Lung (tissue), 11 donors: ENCODE measurements at regions not wholly inside any gene's neighbourhood (a gene's known extent, or its start where the extent isn't known, plus 50 kb on each side); places are given as distances from the start of the nearest gene placed in this dataset.
"Not testable (repeated sequence)": the region's sequence is repeated elsewhere in the genome, so short reads cannot be mapped to it uniquely, and the experiment has no call there.

Experiments used
- ATAC-seq: fragments of 200-7000 bp; cut with Tn5 transposase; one replicate; pipeline ENCODE4 v1.9.1; 2020; ENCODE audit warnings: moderate number of reproducible peaks; ENCODE audit not compliant: insufficient read depth, low FRiP score
- DNase-seq, 3 donors: peaks; one replicate each; pipeline ENCODE4 v3.0.0-alpha.2; 2013 to 2017
- H3K27ac ChIP-seq, 2 donors: one replicate each; pipeline ENCODE4 v1.5.1; 2013; ENCODE audit warnings: mild to moderate bottlenecking in 2 of 2, moderate library complexity in 2 of 2, control low read depth in 1 of 2, inconsistent platforms in 1 of 2, low read depth in 1 of 2, low read length in 1 of 2
- H3K27me3 ChIP-seq, 3 donors: one replicate each; pipeline ENCODE4 v1.5.1; 2013; ENCODE audit warnings: low read length in 2 of 3; ENCODE audit not compliant: control insufficient read depth in 3 of 3, insufficient read depth in 3 of 3
- H3K36me3 ChIP-seq, 4 donors: one replicate each; pipeline ENCODE4 v1.5.1; 2013; ENCODE audit warnings: low read length in 4 of 4, mild to moderate bottlenecking in 1 of 4, moderate library complexity in 1 of 4; ENCODE audit not compliant: control insufficient read depth in 4 of 4, insufficient read depth in 4 of 4
- H3K4me1 ChIP-seq, 5 donors: one replicate each; pipeline ENCODE4 v1.5.1; 2013; ENCODE audit warnings: low read length in 5 of 5, mild to moderate bottlenecking in 2 of 5, moderate library complexity in 1 of 5; ENCODE audit not compliant: control insufficient read depth in 5 of 5, insufficient read depth in 5 of 5
- H3K4me3 ChIP-seq: one replicate; pipeline ENCODE4 v1.5.1; 2013; ENCODE audit warnings: mild to moderate bottlenecking, control low read depth, moderate library complexity
- H3K9ac ChIP-seq, 2 donors: one replicate each; pipeline ENCODE4 v1.5.1; 2013; ENCODE audit warnings: low read length in 2 of 2, control low read depth in 1 of 2; ENCODE audit not compliant: insufficient read depth in 1 of 2
- H3K9me3 ChIP-seq, 4 donors: one replicate each; pipeline ENCODE4 v1.5.1; 2013; ENCODE audit warnings: low read length in 3 of 4, mild to moderate bottlenecking in 1 of 4, moderate library complexity in 1 of 4; ENCODE audit not compliant: control insufficient read depth in 4 of 4, insufficient read depth in 3 of 4
- CTCF ChIP-seq: IDR thresholded peaks from 2 replicates; pipeline ENCODE4 v1.5.1; 2012; ENCODE audit warnings: mild to moderate bottlenecking; ENCODE audit errors: control extremely low read depth, extremely low read depth
- WGBS, 2 donors: extraction: QIAGEN DNeasy Blood & Tissue Kit; methylation state at CpG; one replicate each; pipeline ENCODE4 v1.1.7; 2013; 5-methylcytosine and 5-hydroxymethylcytosine counted together
- donor health status: control.
- donor health status: control.
- donor health status: Bipolar disorder and iron deficiency.
- donor health status: healthy.
- donor health status: DM: yes; HTN: yes; CAD: no.

GRCh38 chr4:52425751-52426326 is 233.3 kb downstream of the USP46 start:
- 70 to 85% methylated on average over 3 of the region's 3 CpGs for WGBS, 2 donors
- TF ChIP-seq CTCF: no peak

DNA sequence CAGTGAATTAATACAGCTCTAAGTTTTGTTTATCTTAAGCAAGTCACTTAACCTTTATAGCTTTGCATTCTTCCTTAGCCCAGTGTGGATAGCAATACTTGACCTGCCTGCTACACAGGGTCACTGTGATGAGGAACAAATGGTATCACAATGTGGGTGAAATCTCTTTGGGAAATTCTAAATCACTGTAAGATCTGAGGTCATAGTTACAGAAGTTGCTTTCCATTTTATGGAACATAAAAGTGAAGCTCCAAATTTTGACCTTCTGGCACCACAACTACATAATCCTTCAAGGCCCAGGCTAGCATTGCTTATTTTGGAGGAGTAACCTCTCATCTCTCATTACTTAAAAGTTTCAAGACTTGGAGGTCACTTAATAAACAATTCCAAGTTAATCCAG is 227.7 kb downstream of the USP46 start:
- Histone ChIP-seq H3K4me3 (no peak overlapping the region), H3K9ac (no peak overlapping the region), H3K4me1 (no peaks in the 10 kb centered on the region), H3K27me3 (no peaks in the 10 kb centered on the region), H3K36me3 (no peaks in the 10 kb centered on the region), H3K27ac (no peak overlapping the region), H3K9me3 (no peaks in the 10 kb centered on the region)
- no peak for TF ChIP-seq CTCF
- ATAC-seq (no peak), DNase-seq (no peak)

More at GRCh38 chr4:52425751-52426326, 233.3 kb downstream of the USP46 start:
- Histone ChIP-seq H3K9ac (no peak overlapping the region), H3K36me3 (no peaks in the 10 kb centered on the region), H3K27ac (no peak overlapping the region), H3K9me3 (no peaks in the 10 kb centered on the region), H3K27me3 (no peaks in the 10 kb centered on the region), H3K4me3 (no peak overlapping the region), H3K4me1 (peaks cover 0 to 6% (median 0%) of the 10 kb centered on the region in 5 donors)
- ATAC-seq: no peak
- DNase-seq: peak in 1 of 3 donors; percentile 13

- TF ChIP-seq CTCF: no peak
Measured at GRCh38 chr4:52431869-52432268, 227.2 kb downstream of the USP46 start.

GRCh38 chr4:52442524-52442923 is 216.6 kb downstream of the USP46 start:
- H3K36me3 ChIP-seq: not testable (repeated sequence)

More at GRCh38 chr4:52431869-52432268, 227.2 kb downstream of the USP46 start:
- no peak overlapping the region for H3K4me3 ChIP-seq
- no peaks in the 10 kb centered on the region for H3K27me3 ChIP-seq
- ATAC-seq (no peak), DNase-seq (no peak)
- no peaks in the 10 kb centered on the region for H3K36me3 ChIP-seq
- no peak overlapping the region for H3K27ac ChIP-seq
- H3K9me3 ChIP-seq: no peaks in the 10 kb centered on the region
- H3K4me1 ChIP-seq: no peaks in the 10 kb centered on the region
- no peak overlapping the region for H3K9ac ChIP-seq
- WGBS, 2 donors: 72 to 74% methylated on average over 4 of the region's 4 CpGs

More at GRCh38 chr4:52442524-52442923, 216.6 kb downstream of the USP46 start:
- H3K27me3 ChIP-seq, H3K27ac ChIP-seq, DNase-seq, H3K4me1 ChIP-seq, H3K9me3 ChIP-seq, H3K9ac ChIP-seq, H3K4me3 ChIP-seq, ATAC-seq: not testable (repeated sequence)
- no CpG with 5 or more reads among the region's 1 CpG for WGBS, 2 donors
